ENCODE measurements at regions not wholly inside any gene's neighbourhood (a gene's known extent, or its start where the extent isn't known, plus 50 kb on each side); places are given as distances from the start of the nearest gene placed in this dataset.

GRCh38 chr2:167431949-167432348, 543.7 kb downstream of the XIRP2 start:
- no peak overlapping the region for H3K27ac ChIP-seq (ENCODE audit: low read depth, low read length, poor library complexity, severe bottlenecking)
- ChIA-PET POLR2A (interaction anchor here (0.8 kb wide), 1 partner anchor 239 kb away, joined by 3 read pairs; no protein-coding TSS in a partner anchor), CTCF (ENCODE audit: unreplicated experiment) (no interaction called here)
- intact Hi-C loops (cut with micrococcal nuclease; ENCODE audit: unreplicated experiment): no loop called here
- H3K4me2 ChIP-seq (ENCODE audit: low read length): no peak overlapping the region
- no peaks in the 10 kb centered on the region for H4K20me1 ChIP-seq (ENCODE audit: insufficient read depth, low read length)
- H3K4me1 ChIP-seq (ENCODE audit: insufficient read depth, low read length, poor library complexity, severe bottlenecking): no peaks in the 10 kb centered on the region
- no peak for DNase-seq (ENCODE audit: low spot score)
- no peaks in the 10 kb centered on the region for H3K9me2 ChIP-seq (ENCODE audit: insufficient read depth, low read length)
- H3K36me3 ChIP-seq (ENCODE audit: insufficient read depth, low read length): no peaks in the 10 kb centered on the region
- BruUV-seq (replicated peaks): no TSS peak
- H3K79me2 ChIP-seq (ENCODE audit: insufficient read depth, low read depth, low read length): no peaks in the 10 kb centered on the region
- TF ChIP-seq CTCF (conservative IDR thresholded peaks at IDR 0.05; ENCODE audit: low read length) (no peak), EZH2phosphoT487 (IDR thresholded peaks at IDR 0.05; ENCODE audit: borderline replicate concordance, low read depth, low read length) (no peak)
- H3K4me3 ChIP-seq (ENCODE audit: low read depth, low read length, poor library complexity, severe bottlenecking): no peak overlapping the region
- H2AFZ ChIP-seq (ENCODE audit: low read length): no peak overlapping the region
- H3K9me3 ChIP-seq (ENCODE audit: low read length): no peaks in the 10 kb centered on the region

GRCh38 chr2:167430447-167430846, 542.2 kb downstream of the XIRP2 start:
- Histone ChIP-seq H3K36me3 (ENCODE audit: insufficient read depth, low read length) (no peaks in the 10 kb centered on the region), H3K4me3 (ENCODE audit: low read depth, low read length, poor library complexity, severe bottlenecking) (no peak overlapping the region), H3K9me3 (ENCODE audit: low read length) (no peaks in the 10 kb centered on the region), H3K9me2 (ENCODE audit: insufficient read depth, low read length) (no peaks in the 10 kb centered on the region), H3K27ac (ENCODE audit: low read depth, low read length, poor library complexity, severe bottlenecking) (no peak overlapping the region), H3K4me1 (ENCODE audit: insufficient read depth, low read length, poor library complexity, severe bottlenecking) (no peaks in the 10 kb centered on the region), H2AFZ (ENCODE audit: low read length) (no peak overlapping the region), H4K20me1 (ENCODE audit: insufficient read depth, low read length) (no peaks in the 10 kb centered on the region), H3K4me2 (ENCODE audit: low read length) (no peak overlapping the region), H3K79me2 (ENCODE audit: insufficient read depth, low read depth, low read length) (no peaks in the 10 kb centered on the region)
- DNase-seq (ENCODE audit: low spot score): no peak
- TF ChIP-seq CTCF (conservative IDR thresholded peaks at IDR 0.05; ENCODE audit: low read length): no peak
- TF ChIP-seq EZH2phosphoT487 (IDR thresholded peaks at IDR 0.05; ENCODE audit: borderline replicate concordance, low read depth, low read length): no peak
- intact Hi-C loops (cut with micrococcal nuclease; ENCODE audit: unreplicated experiment): no loop called here
- ChIA-PET CTCF (ENCODE audit: unreplicated experiment) (no interaction called here), POLR2A (interaction anchor here (0.8 kb wide), 1 partner anchor 11 kb away, joined by 6 read pairs; no protein-coding TSS in a partner anchor)
- BruUV-seq (replicated peaks): no TSS peak

- no peaks in the 10 kb centered on the region for H3K9me2 ChIP-seq (ENCODE audit: insufficient read depth, low read length)
- no peaks in the 10 kb centered on the region; the same call in 1 of the 2 replicates for H3K79me2 ChIP-seq (ENCODE audit: insufficient read depth, low read depth, low read length)
- H3K4me3 ChIP-seq (ENCODE audit: low read depth, low read length, poor library complexity, severe bottlenecking): no peak overlapping the region
- no peak overlapping the region for H2AFZ ChIP-seq (ENCODE audit: low read length)
- CTCF ChIA-PET (ENCODE audit: unreplicated experiment): no interaction called here
- H3K4me2 ChIP-seq (ENCODE audit: low read length): no peak overlapping the region
- H4K20me1 ChIP-seq (ENCODE audit: insufficient read depth, low read length): no peaks in the 10 kb centered on the region
- intact Hi-C loops (cut with micrococcal nuclease; ENCODE audit: unreplicated experiment): no loop called here
- POLR2A ChIA-PET: no interaction called here
- BruUV-seq (replicated peaks): no TSS peak
- no peaks in the 10 kb centered on the region for H3K4me1 ChIP-seq (ENCODE audit: insufficient read depth, low read length, poor library complexity, severe bottlenecking)
- DNase-seq (ENCODE audit: low spot score): no peak
- TF ChIP-seq EZH2phosphoT487 (IDR thresholded peaks at IDR 0.05; ENCODE audit: borderline replicate concordance, low read depth, low read length): no peak
- no peak for TF ChIP-seq CTCF (conservative IDR thresholded peaks at IDR 0.05; ENCODE audit: low read length)
- no peak overlapping the region for H3K27ac ChIP-seq (ENCODE audit: low read depth, low read length, poor library complexity, severe bottlenecking)
- H3K9me3 ChIP-seq (ENCODE audit: low read length): no peaks in the 10 kb centered on the region
- H3K36me3 ChIP-seq (ENCODE audit: insufficient read depth, low read length): no peaks in the 10 kb centered on the region
Observed at GRCh38 chr2:167424803-167425755, 536.8 kb downstream of the XIRP2 start.
